Mucosa of descending colon (tissue), 3 donors: ENCODE measurements at regions not wholly inside any gene's neighbourhood (a gene's known extent, or its start where the extent isn't known, plus 50 kb on each side); places are given as distances from the start of the nearest gene placed in this dataset.

Experiments
- ATAC-seq: fragments of 200-7000 bp; cut with Tn5 transposase; one replicate; pipeline ENCODE4 v1.9.1; 2020; ENCODE audit warnings: mild to moderate bottlenecking, moderate library complexity
- DNase-seq, 3 donors: peaks; one replicate each; pipeline ENCODE4 v3.0.0-alpha.2; 2020
- H3K36me3 ChIP-seq: fragments of 200-600 bp; one replicate; pipeline ENCODE4 v1.8.0; 2021; ENCODE audit warnings: low read depth, mild to moderate bottlenecking
- H3K4me1 ChIP-seq: fragments of 200-600 bp; one replicate; pipeline ENCODE4 v1.8.0; 2021; ENCODE audit warnings: low read depth, mild to moderate bottlenecking
- H3K4me3 ChIP-seq: fragments of 200-600 bp; one replicate; pipeline ENCODE4 v1.8.0; 2021; ENCODE audit warnings: mild to moderate bottlenecking
- H3K9me3 ChIP-seq: fragments of 200-600 bp; one replicate; pipeline ENCODE4 v1.8.0; 2021; ENCODE audit warnings: mild to moderate bottlenecking
- CTCF ChIP-seq: fragments of 200-600 bp; IDR thresholded peaks from one replicate; pipeline ENCODE4 v1.8.0; 2022; ENCODE audit warnings: antibody characterized with exemption, mild to moderate bottlenecking
- intact Hi-C, 2 donors: fragments of 100-400 bp; cut with DNase I in 1 of 2; cut with micrococcal nuclease in 1 of 2; formaldehyde crosslinking; loops; one replicate each; pipeline versions ENCODE4 v1.11.0 to v1.11.1; 2022; cut with DNase I, micrococcal nuclease
- donor health status: DM: no; HTN: no; CAD: no; lungs with moderate emphysema.
- donor health status: DM: no; HTN: no; CAD: no.
- donor health status: DM: no; HTN: yes; CAD: no.

- no peak for TF ChIP-seq CTCF
- intact Hi-C loops: no loop called here
- H3K4me3 ChIP-seq: no peak overlapping the region
These were observed 94.4 kb upstream of the LDAH start for GRCh38 chr2:20917287-20917660.

GRCh38 chr2:20916604-20917286 is 93.8 kb upstream of the LDAH start:
- TF ChIP-seq CTCF: no peak
- intact Hi-C loops: no loop called here
- H3K4me3 ChIP-seq: no peak overlapping the region
- H3K4me1 ChIP-seq: no peaks in the 10 kb centered on the region
- DNase-seq (no peak), ATAC-seq (peak; percentile 22)
- H3K36me3 ChIP-seq: no peaks in the 10 kb centered on the region
- no peaks in the 10 kb centered on the region for H3K9me3 ChIP-seq

More at GRCh38 chr2:20917287-20917660, 94.4 kb upstream of the LDAH start:
- DNase-seq: no peak
- no peaks in the 10 kb centered on the region for H3K9me3 ChIP-seq
- no peaks in the 10 kb centered on the region for H3K4me1 ChIP-seq
- no peak for ATAC-seq
- H3K36me3 ChIP-seq: no peaks in the 10 kb centered on the region

GRCh38 chr2:20915271-20915670 is 92.4 kb upstream of the LDAH start:
- H3K4me1 ChIP-seq: no peaks in the 10 kb centered on the region
- no peak for DNase-seq
- TF ChIP-seq CTCF: no peak
- ATAC-seq: no peak
- H3K4me3 ChIP-seq: no peak overlapping the region
- H3K9me3 ChIP-seq: no peaks in the 10 kb centered on the region
- intact Hi-C loops: no loop called here
- H3K36me3 ChIP-seq: no peaks in the 10 kb centered on the region

- intact Hi-C loops: no loop called here
- no peaks in the 10 kb centered on the region for H3K9me3 ChIP-seq
- ATAC-seq (no peak), DNase-seq (no peak)
- H3K4me1 ChIP-seq: no peaks in the 10 kb centered on the region
- H3K4me3 ChIP-seq: no peak overlapping the region
- TF ChIP-seq CTCF: no peak
- no peaks in the 10 kb centered on the region for H3K36me3 ChIP-seq
These were observed 91.9 kb upstream of the LDAH start for GRCh38 chr2:20914771-20915170.

- no peak for TF ChIP-seq CTCF
- H3K9me3 ChIP-seq: no peaks in the 10 kb centered on the region
- ATAC-seq (no peak), DNase-seq (no peak)
- intact Hi-C loops: no loop called here
- no peaks in the 10 kb centered on the region for H3K36me3 ChIP-seq
- no peaks in the 10 kb centered on the region for H3K4me1 ChIP-seq
- H3K4me3 ChIP-seq: no peak overlapping the region
These were observed 91.2 kb upstream of the LDAH start for GRCh38 chr2:20914087-20914486.

- H3K9me3 ChIP-seq: no peaks in the 10 kb centered on the region
- H3K36me3 ChIP-seq: no peaks in the 10 kb centered on the region
- no peak for ATAC-seq
- TF ChIP-seq CTCF: no peak
- DNase-seq: no peak
- H3K4me3 ChIP-seq: no peak overlapping the region
- H3K4me1 ChIP-seq: no peaks in the 10 kb centered on the region
- intact Hi-C loops: no loop called here
These were observed 90.6 kb upstream of the LDAH start for GRCh38 chr2:20913491-20913890.
